Right lobe of liver (tissue), 6 donors: ENCODE measurements at regions not wholly inside any gene's neighbourhood (a gene's known extent, or its start where the extent isn't known, plus 50 kb on each side); places are given as distances from the start of the nearest gene placed in this dataset.
A peak's percentile ranks its signal among the peaks of the same experiment; 100 is the strongest.

Source experiments
- ATAC-seq, 4 donors: fragments of 200-7000 bp; cut with Tn5 transposase; one replicate each; pipeline ENCODE4 v1.9.1; 2020; ENCODE audit warnings: mild to moderate bottlenecking in 4 of 4, moderate library complexity in 4 of 4
- DNase-seq, 3 donors: peaks; one replicate each; pipeline ENCODE4 v3.0.0-alpha.2; 2020
- H3K27ac ChIP-seq, 3 donors: fragments of 200-600 bp; one replicate each; pipeline ENCODE4 v1.8.0; 2022
- H3K27me3 ChIP-seq, 2 donors: fragments of 200-600 bp; one replicate each; pipeline ENCODE4 v1.8.0; 2022
- H3K36me3 ChIP-seq, 4 donors: fragments of 200-600 bp; sonication (generic) in 1 of 4; one replicate each; pipeline versions ENCODE4 v1.5.1 to v1.8.0; 2017 to 2022; ENCODE audit warnings: control low read depth in 1 of 4
- H3K4me1 ChIP-seq, 4 donors: fragments of 200-600 bp; sonication (generic) in 1 of 4; one replicate each; pipeline versions ENCODE4 v1.5.1 to v1.8.0; 2017 to 2022; ENCODE audit warnings: control low read depth in 1 of 4
- H3K4me3 ChIP-seq, 3 donors: fragments of 200-600 bp; one replicate each; pipeline ENCODE4 v1.8.0; 2022
- H3K9me3 ChIP-seq, 4 donors: fragments of 200-600 bp; sonication (generic) in 1 of 4; one replicate each; pipeline versions ENCODE4 v1.5.1 to v1.8.0; 2017 to 2022; ENCODE audit warnings: control low read depth in 1 of 4
- POLR2A ChIP-seq: fragments of 450-650 bp; IDR thresholded peaks from one replicate; pipeline ENCODE4 v1.6.1; 2017; ENCODE audit warnings: antibody characterized with exemption, mild to moderate bottlenecking
- WGBS: methylation state at CpG from one replicate; pipeline ENCODE4 v1.1.6; 2018; ENCODE audit warnings: low coverage, low lambda C conversion rate; ENCODE audit not compliant: insufficient coverage; ENCODE audit errors: missing lambda C conversion rate; 5-methylcytosine and 5-hydroxymethylcytosine counted together
- intact Hi-C, 2 donors: fragments of 100-400 bp; cut with DNase I; formaldehyde crosslinking; loops; one replicate each; pipeline versions ENCODE4 v1.11.2 to v1.14.1; 2022
- TF ChIP-seq, protein P1 (sequence below), 4 donors: fragments of 200-600 bp in 3 of 4; fragments of 450-650 bp in 1 of 4; IDR thresholded peaks; one replicate each; pipeline versions ENCODE4 v1.5.1 to v1.8.0; 2016 to 2022; ENCODE audit warnings: antibody characterized with exemption in 4 of 4, mild to moderate bottlenecking in 2 of 4
- donor health status: DM: no; HTN: yes; CAD: no.
- donor health status: DM: no; HTN: no; CAD: no.
- donor health status: DM: no; HTN: no; CAD: no.
- donor health status: DM: no; HTN: yes; CAD: no.
- donor health status: DM: no; HTN: yes; CAD: no.

DNA sequence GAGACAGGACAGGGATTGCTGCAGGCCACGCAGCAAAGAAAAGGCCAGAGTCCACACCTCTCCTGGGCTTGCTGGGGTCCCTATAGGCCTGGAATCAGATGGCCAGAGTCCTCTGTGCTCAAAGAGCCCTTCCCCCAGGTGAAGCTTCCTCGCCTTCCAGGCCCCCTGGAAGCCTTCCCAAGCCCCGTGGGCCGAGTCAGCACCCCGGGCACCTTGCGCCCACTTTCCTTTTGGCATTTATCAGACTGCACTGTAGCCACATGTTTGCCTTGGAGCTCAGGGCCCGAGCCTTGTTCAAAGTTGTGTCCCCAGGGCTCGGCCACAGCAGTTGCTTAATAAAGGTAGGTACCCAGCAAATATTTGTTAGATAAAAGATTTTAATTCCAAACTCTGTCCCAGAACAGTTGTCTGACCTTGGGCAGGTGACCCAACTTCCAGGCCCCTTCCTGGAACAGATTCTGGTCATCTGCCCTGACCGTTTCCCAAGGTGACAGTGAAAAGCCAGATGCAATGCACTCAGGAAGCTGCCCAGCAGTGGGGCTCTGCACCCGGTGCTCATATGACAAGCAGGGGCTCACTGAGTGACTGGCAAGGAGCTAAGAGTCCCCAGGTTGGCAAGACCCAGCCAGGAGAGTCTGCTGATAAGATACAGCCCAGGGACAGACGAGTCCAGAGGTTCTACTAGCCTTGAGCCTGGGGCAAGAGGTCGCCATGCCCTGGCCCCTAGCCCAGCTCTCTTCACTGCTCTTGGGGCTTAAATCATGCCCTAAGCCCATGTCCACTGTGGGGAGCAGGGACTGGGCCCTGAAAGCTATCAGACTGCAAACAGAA, 81.2 kb downstream of the PITPNM2 start:
- TF ChIP-seq, protein P1, sequence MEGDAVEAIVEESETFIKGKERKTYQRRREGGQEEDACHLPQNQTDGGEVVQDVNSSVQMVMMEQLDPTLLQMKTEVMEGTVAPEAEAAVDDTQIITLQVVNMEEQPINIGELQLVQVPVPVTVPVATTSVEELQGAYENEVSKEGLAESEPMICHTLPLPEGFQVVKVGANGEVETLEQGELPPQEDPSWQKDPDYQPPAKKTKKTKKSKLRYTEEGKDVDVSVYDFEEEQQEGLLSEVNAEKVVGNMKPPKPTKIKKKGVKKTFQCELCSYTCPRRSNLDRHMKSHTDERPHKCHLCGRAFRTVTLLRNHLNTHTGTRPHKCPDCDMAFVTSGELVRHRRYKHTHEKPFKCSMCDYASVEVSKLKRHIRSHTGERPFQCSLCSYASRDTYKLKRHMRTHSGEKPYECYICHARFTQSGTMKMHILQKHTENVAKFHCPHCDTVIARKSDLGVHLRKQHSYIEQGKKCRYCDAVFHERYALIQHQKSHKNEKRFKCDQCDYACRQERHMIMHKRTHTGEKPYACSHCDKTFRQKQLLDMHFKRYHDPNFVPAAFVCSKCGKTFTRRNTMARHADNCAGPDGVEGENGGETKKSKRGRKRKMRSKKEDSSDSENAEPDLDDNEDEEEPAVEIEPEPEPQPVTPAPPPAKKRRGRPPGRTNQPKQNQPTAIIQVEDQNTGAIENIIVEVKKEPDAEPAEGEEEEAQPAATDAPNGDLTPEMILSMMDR (IDR thresholded peaks at IDR 0.05) = no peak
- TF ChIP-seq POLR2A = no peak
- intact Hi-C loops = loop anchor here in 1 of 2 donors (10.0 kb wide), 1 partner anchor 75 kb away; no protein-coding TSS in a partner anchor
- peaks cover 6 to 72% (median 41%) of the 10 kb centered on the region in 4 donors for H3K4me1 ChIP-seq
- peak overlapping the region; percentile 72 to 83 (median 82) for H3K27ac ChIP-seq
- no peaks in the 10 kb centered on the region for H3K9me3 ChIP-seq
- no peaks in the 10 kb centered on the region for H3K27me3 ChIP-seq
- no peak overlapping the region for H3K4me3 ChIP-seq
- DNase-seq (peak; percentile 75 to 93 (median 87)), ATAC-seq (peak; percentile 62 to 77 (median 69))
- no peaks in the 10 kb centered on the region for H3K36me3 ChIP-seq
- whole genome bisulfite sequencing = 18% methylated on average over 3 of the region's 12 CpGs

DNA sequence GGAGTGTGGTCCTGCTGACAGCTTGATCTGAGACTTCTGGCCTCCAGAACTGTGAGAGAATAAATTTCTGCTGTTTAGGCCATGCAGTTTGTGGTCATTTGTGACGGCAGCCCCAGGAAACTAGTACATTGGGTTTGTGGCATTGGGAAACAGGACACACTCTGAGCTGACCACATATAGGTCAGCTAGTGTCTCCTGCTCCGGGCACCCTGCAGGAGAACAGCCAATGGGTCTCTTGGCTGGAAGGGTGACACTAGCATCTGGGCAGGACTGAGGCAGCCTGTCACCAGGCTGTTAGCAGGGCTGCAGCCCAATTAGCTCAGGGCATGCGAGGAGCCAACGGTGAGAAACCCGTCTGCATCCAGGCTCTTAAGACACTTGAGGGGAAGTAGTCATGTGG, 83.2 kb downstream of the PITPNM2 start:
- Histone ChIP-seq H3K9me3 (no peaks in the 10 kb centered on the region), H3K36me3 (no peaks in the 10 kb centered on the region), H3K4me1 (peaks cover 9 to 92% (median 57%) of the 10 kb centered on the region in 4 donors), H3K27me3 (no peaks in the 10 kb centered on the region), H3K4me3 (no peak overlapping the region), H3K27ac (peak overlapping the region in 2 of 3 donors; percentile 50 to 83)
- DNase-seq (peak; percentile 62 to 89 (median 84)), ATAC-seq (peak; percentile 35 to 55 (median 54))
- WGBS = 36% methylated on average over 1 of the region's 5 CpGs
- intact Hi-C loops = loop anchor here in 1 of 2 donors (10.0 kb wide), 1 partner anchor 77 kb away; no protein-coding TSS in a partner anchor
- peak; percentile 62 for TF ChIP-seq POLR2A
- TF ChIP-seq, protein P1 (IDR thresholded peaks at IDR 0.05) = no peak

DNA sequence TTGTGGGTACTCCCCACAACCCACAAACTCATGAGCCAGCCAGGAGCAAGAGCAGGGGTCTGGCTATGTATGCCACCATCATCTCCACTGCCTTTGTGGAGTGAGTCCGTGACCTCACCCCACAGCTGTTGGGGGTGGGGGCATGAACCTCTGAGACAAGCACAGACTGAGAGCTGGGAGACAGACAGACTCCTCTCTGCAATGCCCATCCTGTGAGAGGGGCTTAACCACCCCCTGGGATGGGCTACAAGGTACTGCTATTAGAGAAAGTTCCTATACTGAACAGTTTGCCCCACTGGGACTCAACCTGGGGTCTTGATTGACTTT, 84.5 kb downstream of the PITPNM2 start:
- no peaks in the 10 kb centered on the region for H3K9me3 ChIP-seq
- peaks cover 9 to 88% (median 53%) of the 10 kb centered on the region in 4 donors for H3K4me1 ChIP-seq
- H3K27ac ChIP-seq = no peak overlapping the region
- ATAC-seq (no peak), DNase-seq (no peak)
- intact Hi-C loops = loop anchor here in 1 of 2 donors (10.0 kb wide), 1 partner anchor 78 kb away; no protein-coding TSS in a partner anchor
- WGBS = no CpG with 5 or more reads among the region's 1 CpG
- no peaks in the 10 kb centered on the region for H3K36me3 ChIP-seq
- no peak overlapping the region for H3K4me3 ChIP-seq
- H3K27me3 ChIP-seq = no peaks in the 10 kb centered on the region
- TF ChIP-seq POLR2A = no peak
- TF ChIP-seq, protein P1 (IDR thresholded peaks at IDR 0.05) = no peak

DNA sequence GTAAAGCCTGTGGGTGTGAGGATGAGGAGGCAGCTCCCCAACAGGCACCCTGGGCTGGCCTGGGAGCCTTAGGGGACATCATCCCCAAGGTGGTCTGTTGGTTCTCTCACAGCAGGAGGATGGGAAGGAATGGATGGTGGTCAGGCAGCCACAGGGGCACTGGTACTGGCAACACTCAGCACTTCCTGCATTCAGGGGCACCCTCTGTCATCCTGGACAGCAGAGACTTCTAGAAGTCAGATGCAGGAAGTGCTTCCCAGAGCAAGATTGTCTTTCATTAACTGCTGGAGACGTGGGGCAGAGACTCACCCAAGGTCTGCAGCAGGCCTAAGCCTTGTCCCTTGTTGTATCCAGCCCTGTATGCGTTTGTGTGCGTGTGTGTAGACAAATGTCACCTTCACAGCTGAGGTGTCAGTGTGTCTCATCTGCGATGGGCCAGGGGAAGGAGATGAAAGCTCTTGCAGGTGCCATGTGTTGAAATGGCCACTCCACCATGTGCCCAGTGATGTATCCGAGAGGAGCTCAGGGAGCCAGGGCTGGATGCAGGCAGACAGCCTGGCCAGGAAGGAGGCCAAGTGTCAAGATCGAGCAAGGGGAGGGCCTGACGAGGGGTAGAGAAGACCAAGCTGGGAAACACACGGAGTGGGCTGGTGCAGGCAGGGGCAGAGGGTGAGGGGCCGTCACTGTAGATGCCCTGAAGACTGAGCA, 85.1 kb downstream of the PITPNM2 start:
- Histone ChIP-seq H3K27ac (peak overlapping the region in 2 of 3 donors; percentile 10 to 78), H3K9me3 (no peaks in the 10 kb centered on the region), H3K36me3 (no peaks in the 10 kb centered on the region), H3K27me3 (no peaks in the 10 kb centered on the region), H3K4me3 (no peak overlapping the region), H3K4me1 (peaks cover 9 to 83% (median 48%) of the 10 kb centered on the region in 4 donors)
- DNase-seq = no peak
- ATAC-seq = no peak
- TF ChIP-seq, protein P1 (IDR thresholded peaks at IDR 0.05) = no peak
- TF ChIP-seq POLR2A = no peak
- intact Hi-C loops = loop anchor here in 1 of 2 donors (10.0 kb wide), 1 partner anchor 79 kb away; no protein-coding TSS in a partner anchor
- 88% methylated on average over 4 of the region's 9 CpGs for WGBS
